PFSK-1 (cell line): ENCODE measurements at regions not wholly inside any gene's neighbourhood (a gene's known extent, or its start where the extent isn't known, plus 50 kb on each side); places are given as distances from the start of the nearest gene placed in this dataset.

Experiments used
- FOXP2 ChIP-seq: optimal IDR thresholded peaks from 2 replicates; pipeline ENCODE3; 2011; ENCODE audit warnings: borderline replicate concordance, control low read depth, inconsistent platforms; ENCODE audit not compliant: insufficient read depth; ENCODE audit errors: extremely low read length, extremely low read depth
- POLR2AphosphoS5 ChIP-seq: IDR thresholded peaks from 2 replicates; pipeline ENCODE4 v1.6.1; 2012; ENCODE audit warnings: low read depth, mild to moderate bottlenecking, control low read depth, low read length, moderate library complexity
- SIN3A ChIP-seq: IDR thresholded peaks from 2 replicates; pipeline ENCODE4 v1.6.1; 2012; ENCODE audit warnings: mild to moderate bottlenecking, low read length, moderate library complexity, borderline replicate concordance; ENCODE audit not compliant: insufficient read depth
- TAF1 ChIP-seq: IDR thresholded peaks from 2 replicates; pipeline ENCODE4 v1.6.1; 2012; ENCODE audit warnings: low read length, control low read depth, borderline replicate concordance; ENCODE audit not compliant: insufficient read depth
- TF ChIP-seq, protein P1 (sequence below), 2 experiments: IDR thresholded peaks; 2 replicates each; pipeline versions ENCODE4 v1.6.1 to v1.8.0; 2011 to 2012; ENCODE audit warnings: low read depth in 2 of 2, low read length in 2 of 2, control low read depth in 1 of 2, inconsistent platforms in 1 of 2, mild to moderate bottlenecking in 1 of 2, moderate library complexity in 1 of 2; ENCODE audit not compliant: insufficient read depth in 1 of 2

DNA sequence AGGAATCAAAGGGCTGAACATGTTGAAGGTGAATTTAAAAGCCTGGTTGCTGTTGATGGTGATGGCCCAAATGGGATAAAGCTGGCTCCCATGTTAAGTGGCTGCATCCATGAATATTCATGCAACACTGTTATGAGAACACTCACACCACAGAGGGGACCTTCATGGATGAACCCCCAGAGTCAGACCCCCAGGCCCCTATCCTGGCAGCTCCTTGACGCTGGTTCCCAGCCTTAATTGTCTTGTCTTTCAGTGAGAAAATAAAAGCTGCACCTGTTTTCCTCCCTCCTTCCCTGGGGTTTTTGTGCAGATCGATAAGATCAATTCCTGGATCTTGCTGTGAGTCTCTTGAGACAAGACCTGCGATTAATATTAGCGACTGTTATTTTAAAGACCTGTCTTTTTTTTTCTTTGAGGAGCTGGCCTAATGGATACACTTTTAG, 371.7 kb downstream of the ICE1 start:
- no peak for TF ChIP-seq TAF1
- no peak for TF ChIP-seq POLR2AphosphoS5
- TF ChIP-seq SIN3A: no peak
- TF ChIP-seq, protein P1, sequence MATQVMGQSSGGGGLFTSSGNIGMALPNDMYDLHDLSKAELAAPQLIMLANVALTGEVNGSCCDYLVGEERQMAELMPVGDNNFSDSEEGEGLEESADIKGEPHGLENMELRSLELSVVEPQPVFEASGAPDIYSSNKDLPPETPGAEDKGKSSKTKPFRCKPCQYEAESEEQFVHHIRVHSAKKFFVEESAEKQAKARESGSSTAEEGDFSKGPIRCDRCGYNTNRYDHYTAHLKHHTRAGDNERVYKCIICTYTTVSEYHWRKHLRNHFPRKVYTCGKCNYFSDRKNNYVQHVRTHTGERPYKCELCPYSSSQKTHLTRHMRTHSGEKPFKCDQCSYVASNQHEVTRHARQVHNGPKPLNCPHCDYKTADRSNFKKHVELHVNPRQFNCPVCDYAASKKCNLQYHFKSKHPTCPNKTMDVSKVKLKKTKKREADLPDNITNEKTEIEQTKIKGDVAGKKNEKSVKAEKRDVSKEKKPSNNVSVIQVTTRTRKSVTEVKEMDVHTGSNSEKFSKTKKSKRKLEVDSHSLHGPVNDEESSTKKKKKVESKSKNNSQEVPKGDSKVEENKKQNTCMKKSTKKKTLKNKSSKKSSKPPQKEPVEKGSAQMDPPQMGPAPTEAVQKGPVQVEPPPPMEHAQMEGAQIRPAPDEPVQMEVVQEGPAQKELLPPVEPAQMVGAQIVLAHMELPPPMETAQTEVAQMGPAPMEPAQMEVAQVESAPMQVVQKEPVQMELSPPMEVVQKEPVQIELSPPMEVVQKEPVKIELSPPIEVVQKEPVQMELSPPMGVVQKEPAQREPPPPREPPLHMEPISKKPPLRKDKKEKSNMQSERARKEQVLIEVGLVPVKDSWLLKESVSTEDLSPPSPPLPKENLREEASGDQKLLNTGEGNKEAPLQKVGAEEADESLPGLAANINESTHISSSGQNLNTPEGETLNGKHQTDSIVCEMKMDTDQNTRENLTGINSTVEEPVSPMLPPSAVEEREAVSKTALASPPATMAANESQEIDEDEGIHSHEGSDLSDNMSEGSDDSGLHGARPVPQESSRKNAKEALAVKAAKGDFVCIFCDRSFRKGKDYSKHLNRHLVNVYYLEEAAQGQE (IDR thresholded peaks at IDR 0.05; ENCODE audit: insufficient read depth in 1 of 2, low read depth in 2 of 2, low read length in 2 of 2): no peak
- TF ChIP-seq FOXP2: no peak

DNA sequence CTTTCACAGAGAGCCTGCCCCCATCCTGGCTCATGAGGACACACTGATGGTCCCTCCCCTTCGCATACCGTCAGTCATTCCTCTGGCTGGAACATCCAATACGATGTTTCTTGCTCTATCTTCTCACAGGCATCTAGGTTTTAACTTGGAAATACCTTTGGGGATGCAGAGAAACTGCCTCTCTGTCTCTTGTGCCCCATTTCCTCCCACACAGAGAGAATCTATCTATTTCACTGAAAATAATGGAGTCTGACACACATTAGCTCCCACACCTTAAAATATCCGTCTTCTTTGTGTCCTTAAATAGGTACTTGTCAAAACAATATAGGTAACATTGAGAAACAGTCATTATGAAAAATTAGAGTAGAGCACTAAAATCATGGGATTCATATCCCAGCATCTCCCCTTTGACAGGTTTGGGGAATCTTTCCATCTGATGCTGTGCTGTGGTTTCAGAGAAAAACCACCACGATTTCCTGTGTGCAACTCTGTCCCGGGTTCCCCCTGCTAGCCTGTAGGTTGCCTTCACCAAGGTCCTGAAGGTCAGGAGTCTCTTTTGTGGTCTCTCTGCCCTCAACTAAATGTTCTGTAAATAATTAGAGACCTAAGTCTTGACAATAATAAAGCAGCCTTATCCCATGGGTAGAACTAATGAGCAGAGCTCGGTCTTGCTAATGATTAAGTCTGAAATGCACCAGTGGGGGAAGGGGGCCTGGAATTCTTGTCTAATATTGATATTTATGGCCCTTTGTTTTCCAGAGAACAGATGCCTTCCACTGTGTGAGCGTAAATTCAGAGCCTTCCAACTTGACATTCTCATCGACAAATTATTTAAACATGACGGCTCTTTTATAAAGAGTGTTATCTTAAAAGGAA, 371.0 kb downstream of the ICE1 start:
- TF ChIP-seq SIN3A (no peak), POLR2AphosphoS5 (no peak), FOXP2 (no peak), TAF1 (no peak)
- TF ChIP-seq, protein P1 (IDR thresholded peaks at IDR 0.05; ENCODE audit: insufficient read depth in 1 of 2, low read depth in 2 of 2, low read length in 2 of 2): no peak

DNA sequence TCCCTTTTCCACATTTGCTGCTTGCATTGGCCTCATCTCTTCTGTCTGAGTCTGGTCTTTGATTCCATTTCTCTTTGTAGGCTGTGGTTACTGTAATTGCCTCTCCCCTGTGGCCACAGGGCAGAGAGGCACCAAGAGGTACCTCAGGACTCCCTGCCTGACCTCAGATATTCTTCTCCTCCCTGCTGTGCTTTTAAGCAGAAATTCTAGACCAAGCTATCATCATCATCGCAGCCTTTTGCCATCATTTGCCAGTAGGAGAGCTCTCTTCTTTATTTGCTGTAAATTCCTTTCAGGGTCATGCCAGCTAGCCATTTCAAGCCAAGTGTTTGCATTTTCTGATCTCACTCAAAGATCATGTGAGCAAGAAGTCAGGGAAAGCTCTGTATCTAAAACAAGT, 369.6 kb downstream of the ICE1 start:
- TF ChIP-seq POLR2AphosphoS5 (no peak), FOXP2 (no peak), TAF1 (no peak), SIN3A (no peak)
- TF ChIP-seq, protein P1 (IDR thresholded peaks at IDR 0.05; ENCODE audit: insufficient read depth in 1 of 2, low read depth in 2 of 2, low read length in 2 of 2): no peak

- TF ChIP-seq FOXP2: no peak
- no peak for TF ChIP-seq TAF1
- no peak for TF ChIP-seq SIN3A
- TF ChIP-seq POLR2AphosphoS5: no peak
- TF ChIP-seq, protein P1 (IDR thresholded peaks at IDR 0.05; ENCODE audit: insufficient read depth in 1 of 2, low read depth in 2 of 2, low read length in 2 of 2): no peak
These were observed 366.3 kb downstream of the ICE1 start for GRCh38 chr5:5788793-5789192.

DNA sequence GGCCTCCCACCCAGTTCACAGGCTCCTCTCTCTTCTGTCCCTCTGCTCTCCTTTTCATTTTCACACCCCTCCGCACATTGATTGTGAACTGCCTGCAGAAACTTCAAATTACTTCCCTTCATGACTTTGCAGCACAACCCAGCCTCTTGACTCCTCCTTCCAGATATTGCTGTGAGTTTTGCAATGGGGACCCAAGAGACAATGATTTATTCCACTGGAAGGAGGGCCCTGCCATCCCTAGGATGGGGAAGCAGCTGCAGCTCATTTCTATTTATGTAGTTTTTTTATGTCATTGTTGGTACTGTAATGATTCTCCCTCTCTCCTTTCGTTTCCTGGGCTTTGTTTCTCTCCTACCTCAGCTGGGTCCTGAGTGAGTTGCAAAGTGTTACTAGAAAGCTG, 364.9 kb downstream of the ICE1 start:
- no peak for TF ChIP-seq FOXP2
- TF ChIP-seq, protein P1 (IDR thresholded peaks at IDR 0.05; ENCODE audit: insufficient read depth in 1 of 2, low read depth in 2 of 2, low read length in 2 of 2): no peak
- TF ChIP-seq POLR2AphosphoS5: no peak
- TF ChIP-seq TAF1: no peak
- no peak for TF ChIP-seq SIN3A
